Body of pancreas (tissue), 4 donors: ENCODE measurements at regions not wholly inside any gene's neighbourhood (a gene's known extent, or its start where the extent isn't known, plus 50 kb on each side); places are given as distances from the start of the nearest gene placed in this dataset.

ENCODE experiments used
- CTCF ChIP-seq, 7 experiments: fragments of 450-650 bp in 4 of 7; fragments of 200-600 bp in 3 of 7; sonication (generic) in 3 of 7; IDR thresholded peaks; one replicate each; pipeline ENCODE4 v1.5.1; 2016 to 2019; ENCODE audit warnings: antibody characterized with exemption in 7 of 7
- POLR2A ChIP-seq, 3 donors: fragments of 450-650 bp; IDR thresholded peaks; one replicate each; pipeline ENCODE4 v1.6.1; 2016; ENCODE audit warnings: antibody characterized with exemption in 3 of 3, mild to moderate bottlenecking in 2 of 3

DNA sequence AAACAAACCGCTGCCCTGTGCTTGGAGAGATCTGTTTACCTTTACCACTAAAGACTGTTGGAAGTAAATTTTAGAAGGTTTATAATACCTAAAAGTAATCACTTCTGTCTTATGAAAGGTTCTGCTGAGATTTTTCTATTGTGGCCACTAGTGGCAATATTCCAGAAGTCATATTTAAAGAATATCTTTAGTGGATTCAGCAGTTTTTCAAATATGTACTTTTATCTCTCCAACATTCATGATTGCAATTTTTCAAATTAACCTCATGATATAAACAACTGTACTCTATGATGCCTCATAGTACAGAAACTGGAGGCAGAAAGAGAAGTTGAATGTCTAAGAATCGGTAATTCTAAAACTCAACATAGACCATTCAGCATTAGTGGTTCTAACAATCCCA is 53.2 kb upstream of the USPL1 start:
- no peak for TF ChIP-seq POLR2A (IDR thresholded peaks at IDR 0.05)
- no peak for TF ChIP-seq CTCF (IDR thresholded peaks at IDR 0.05)
